ENCODE measurements at regions not wholly inside any gene's neighbourhood (a gene's known extent, or its start where the extent isn't known, plus 50 kb on each side); places are given as distances from the start of the nearest gene placed in this dataset.

GRCh38 chr4:171473155-171473554, 340.0 kb upstream of the GALNTL6 start:
- no peak for TF ChIP-seq CTCF (IDR thresholded peaks at IDR 0.05; ENCODE audit: low read depth, low read length, missing control alignments)
- no peak for DNase-seq (ENCODE audit: extremely low read depth, low read depth)
- no peak overlapping the region for H3K4me3 ChIP-seq (replicated peaks; ENCODE audit: low read depth, low read length)

- H3K4me3 ChIP-seq (replicated peaks; ENCODE audit: low read depth, low read length), result no peak overlapping the region
- no peak for TF ChIP-seq CTCF (IDR thresholded peaks at IDR 0.05; ENCODE audit: low read depth, low read length, missing control alignments)
- DNase-seq (ENCODE audit: extremely low read depth, low read depth), result no peak
Measured at GRCh38 chr4:171472230-171472629, 341.0 kb upstream of the GALNTL6 start.

GRCh38 chr4:171464499-171464898, 348.7 kb upstream of the GALNTL6 start:
- no peak for DNase-seq (ENCODE audit: extremely low read depth, low read depth)
- H3K4me3 ChIP-seq (replicated peaks; ENCODE audit: low read depth, low read length), result no peak overlapping the region
- TF ChIP-seq CTCF (IDR thresholded peaks at IDR 0.05; ENCODE audit: low read depth, low read length, missing control alignments), result no peak

- DNase-seq (ENCODE audit: extremely low read depth, low read depth), result no peak
- H3K4me3 ChIP-seq (replicated peaks; ENCODE audit: low read depth, low read length), result no peak overlapping the region
- TF ChIP-seq CTCF (IDR thresholded peaks at IDR 0.05; ENCODE audit: low read depth, low read length, missing control alignments), result no peak
Measured at GRCh38 chr4:171461191-171461590, 352.0 kb upstream of the GALNTL6 start.

GRCh38 chr4:171448919-171449481, 364.2 kb upstream of the GALNTL6 start:
- no peak for TF ChIP-seq CTCF (IDR thresholded peaks at IDR 0.05; ENCODE audit: low read depth, low read length, missing control alignments)
- DNase-seq (ENCODE audit: extremely low read depth, low read depth), result no peak
- H3K4me3 ChIP-seq (replicated peaks; ENCODE audit: low read depth, low read length), result no peak overlapping the region

- TF ChIP-seq CTCF (IDR thresholded peaks at IDR 0.05; ENCODE audit: low read depth, low read length, missing control alignments), result no peak
- H3K4me3 ChIP-seq (replicated peaks; ENCODE audit: low read depth, low read length), result no peak overlapping the region
- no peak for DNase-seq (ENCODE audit: extremely low read depth, low read depth)
Measured at GRCh38 chr4:171448358-171448757, 364.8 kb upstream of the GALNTL6 start.

GRCh38 chr4:171441300-171441941, 371.8 kb upstream of the GALNTL6 start:
- TF ChIP-seq CTCF (IDR thresholded peaks at IDR 0.05; ENCODE audit: low read depth, low read length, missing control alignments), result no peak
- DNase-seq (ENCODE audit: extremely low read depth, low read depth), result no peak
- no peak overlapping the region for H3K4me3 ChIP-seq (replicated peaks; ENCODE audit: low read depth, low read length)

Measured in HFF-Myc (cell line).